ENCODE measurements at regions not wholly inside any gene's neighbourhood (a gene's known extent, or its start where the extent isn't known, plus 50 kb on each side); places are given as distances from the start of the nearest gene placed in this dataset.
"Not testable (repeated sequence)": the region's sequence is repeated elsewhere in the genome, so short reads cannot be mapped to it uniquely, and the experiment has no call there.

GRCh38 chr1:66424530-66424929 is 109.4 kb upstream of the SGIP1 start:
- DNase-seq: not testable (repeated sequence)

- DNase-seq: no peak
These were observed 107.6 kb upstream of the SGIP1 start for GRCh38 chr1:66426239-66426853.

DNA sequence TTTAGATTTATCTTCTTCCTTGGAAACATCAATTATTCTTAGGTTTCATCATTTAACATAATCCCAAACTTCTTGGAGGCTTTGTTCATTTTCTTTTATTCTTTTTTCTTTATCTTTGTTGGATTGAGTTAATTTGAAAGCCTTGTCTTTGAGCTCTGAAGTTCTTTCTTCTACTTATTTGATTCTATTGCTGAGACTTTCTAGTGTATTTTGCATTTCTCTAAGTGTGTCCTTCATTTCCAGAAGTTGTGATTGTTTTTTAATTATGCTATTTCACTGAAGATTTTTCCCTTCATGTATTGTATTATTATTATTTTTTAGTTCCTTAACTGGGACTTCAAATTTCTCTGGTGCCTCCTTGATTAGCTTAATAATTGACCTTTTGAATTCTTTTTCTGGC is 103.1 kb upstream of the SGIP1 start:
- not testable (repeated sequence) for DNase-seq

GRCh38 chr1:66431999-66432398 is 102.0 kb upstream of the SGIP1 start:
- DNase-seq: no peak

GRCh38 chr1:66433611-66434010 is 100.3 kb upstream of the SGIP1 start:
- DNase-seq: no peak

DNA sequence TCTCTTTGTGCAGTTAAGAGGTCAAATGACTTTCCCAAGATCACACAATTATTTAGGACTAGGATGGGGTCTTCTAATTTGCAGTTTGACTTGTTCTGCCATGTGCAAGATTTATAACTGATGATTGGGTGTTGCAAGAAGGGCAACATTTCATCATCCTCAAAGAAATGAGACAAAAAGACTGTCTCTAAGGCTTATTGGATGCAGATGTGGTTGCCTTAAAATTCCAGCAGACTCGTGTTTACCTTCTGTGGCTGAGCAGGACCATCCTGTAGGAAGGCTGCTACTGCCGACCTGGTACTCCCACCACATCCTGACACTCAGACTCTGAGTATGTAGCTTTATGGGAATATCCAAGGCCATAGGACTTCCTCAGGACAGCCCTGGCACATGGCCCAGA is 99.9 kb upstream of the SGIP1 start:
- DNase-seq: no peak

DNA sequence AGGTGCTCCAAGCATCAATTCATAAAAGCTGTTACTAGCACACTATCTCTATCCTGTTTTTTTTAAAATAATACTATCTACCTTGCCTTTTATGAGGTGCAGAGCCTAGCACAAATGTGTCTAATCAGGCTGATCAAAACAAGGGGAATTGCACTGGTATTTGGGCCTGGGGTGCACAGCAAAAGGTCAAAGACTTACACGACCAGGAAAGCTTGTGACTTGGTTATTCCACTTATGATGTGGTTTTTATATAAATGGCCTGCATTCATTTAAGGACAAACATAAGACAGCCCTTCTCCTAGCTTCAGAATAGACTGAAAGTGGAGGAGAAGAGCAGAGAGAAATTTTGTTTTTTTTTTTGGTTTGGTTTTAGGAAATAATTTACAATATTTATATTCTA is 98.4 kb upstream of the SGIP1 start:
- no peak for DNase-seq

DNA sequence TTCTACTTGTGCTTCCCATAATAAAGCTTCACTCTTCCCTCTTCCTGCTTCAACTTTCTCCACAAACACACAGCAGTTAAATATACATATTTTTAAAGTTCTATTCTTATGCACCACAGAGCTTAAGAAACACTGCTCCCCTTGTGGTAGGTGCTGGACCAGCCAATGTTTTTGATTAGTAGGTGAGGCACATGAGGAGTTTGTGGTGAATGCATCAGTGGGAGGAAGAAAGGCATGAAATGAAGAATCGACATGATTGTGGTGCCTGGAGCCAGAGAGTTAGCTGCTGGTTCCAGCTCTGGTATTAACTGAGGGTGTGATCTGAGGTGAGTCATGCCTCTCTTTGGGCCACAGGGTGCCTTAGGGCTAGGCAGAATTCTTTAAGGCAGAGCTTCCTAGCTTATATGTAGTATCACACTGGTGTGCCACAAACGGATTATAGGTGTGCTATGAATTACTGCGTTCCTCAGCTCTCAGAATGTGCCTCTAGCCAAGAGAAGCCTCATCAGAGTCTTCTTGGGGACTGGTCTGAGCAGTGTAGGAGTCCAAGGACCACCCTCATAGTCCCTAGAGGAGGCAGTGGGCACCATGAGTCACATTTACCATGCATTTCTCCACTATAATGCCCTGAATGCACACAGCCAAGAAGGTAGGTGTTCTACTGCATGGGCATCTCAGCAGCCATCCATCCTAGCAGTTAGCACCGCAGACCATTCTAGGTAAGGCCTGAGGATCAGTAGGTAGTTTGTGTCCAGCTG is 97.4 kb upstream of the SGIP1 start:
- no peak for DNase-seq

DNA sequence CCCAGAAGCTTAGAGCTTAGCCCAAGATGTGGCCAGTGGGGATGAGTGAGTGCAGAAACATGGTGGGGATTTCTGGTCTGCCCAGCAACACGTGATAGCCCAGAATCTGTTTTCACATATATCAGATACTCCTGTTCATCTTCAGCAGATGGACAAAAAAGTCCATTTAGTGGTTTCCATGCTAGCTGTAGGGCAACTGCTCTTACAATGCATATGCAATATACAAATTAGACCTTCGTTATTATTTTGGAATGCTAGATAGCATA is 96.9 kb upstream of the SGIP1 start:
- no peak for DNase-seq

- DNase-seq: no peak
These were observed 95.9 kb upstream of the SGIP1 start for GRCh38 chr1:66438062-66438461.

GRCh38 chr1:66438501-66438900 is 95.5 kb upstream of the SGIP1 start:
- no peak for DNase-seq

GRCh38 chr1:66439031-66439740 is 94.8 kb upstream of the SGIP1 start:
- DNase-seq: no peak

- DNase-seq: no peak
These were observed 90.2 kb upstream of the SGIP1 start for GRCh38 chr1:66443793-66444192.

DNA sequence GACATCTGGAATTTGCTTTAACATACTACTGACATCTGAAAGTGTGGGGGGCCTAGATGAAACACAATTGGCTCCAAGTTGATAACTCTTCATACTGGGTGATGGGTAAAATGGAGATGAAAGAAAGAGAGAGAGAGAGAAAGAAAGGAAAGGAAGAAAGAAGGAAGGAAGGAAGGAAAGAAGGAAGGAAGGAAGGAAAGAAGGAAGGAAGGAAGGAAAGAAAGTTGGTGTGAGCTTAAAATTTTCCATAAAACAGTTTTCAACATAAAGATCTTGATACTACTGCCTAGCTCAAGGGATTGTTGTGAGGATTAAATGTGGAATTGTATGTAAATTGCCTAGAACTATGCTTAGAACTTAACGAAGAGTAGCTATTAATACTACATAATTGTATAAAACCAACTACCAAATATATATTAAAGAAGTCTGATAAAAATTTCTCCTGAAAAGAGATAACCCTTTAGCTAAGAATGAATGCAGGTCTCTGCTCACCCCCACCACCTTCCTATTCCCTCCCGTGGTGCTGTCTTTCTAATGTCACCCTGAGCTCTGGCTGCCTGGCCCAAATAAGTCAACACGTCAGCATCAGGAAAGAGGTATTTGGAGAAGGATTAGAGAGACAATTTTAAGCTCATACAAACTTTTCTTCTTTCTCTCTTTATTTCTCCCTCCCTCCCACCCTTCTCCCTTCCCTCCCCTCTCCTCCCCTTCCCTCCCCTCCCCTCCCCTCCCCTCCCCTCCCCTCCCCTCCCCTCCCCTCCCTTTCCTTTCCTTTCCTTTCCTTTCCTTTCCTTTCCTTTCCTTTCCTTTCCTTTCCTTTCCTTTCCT is 89.3 kb upstream of the SGIP1 start:
- DNase-seq: no peak

DNA sequence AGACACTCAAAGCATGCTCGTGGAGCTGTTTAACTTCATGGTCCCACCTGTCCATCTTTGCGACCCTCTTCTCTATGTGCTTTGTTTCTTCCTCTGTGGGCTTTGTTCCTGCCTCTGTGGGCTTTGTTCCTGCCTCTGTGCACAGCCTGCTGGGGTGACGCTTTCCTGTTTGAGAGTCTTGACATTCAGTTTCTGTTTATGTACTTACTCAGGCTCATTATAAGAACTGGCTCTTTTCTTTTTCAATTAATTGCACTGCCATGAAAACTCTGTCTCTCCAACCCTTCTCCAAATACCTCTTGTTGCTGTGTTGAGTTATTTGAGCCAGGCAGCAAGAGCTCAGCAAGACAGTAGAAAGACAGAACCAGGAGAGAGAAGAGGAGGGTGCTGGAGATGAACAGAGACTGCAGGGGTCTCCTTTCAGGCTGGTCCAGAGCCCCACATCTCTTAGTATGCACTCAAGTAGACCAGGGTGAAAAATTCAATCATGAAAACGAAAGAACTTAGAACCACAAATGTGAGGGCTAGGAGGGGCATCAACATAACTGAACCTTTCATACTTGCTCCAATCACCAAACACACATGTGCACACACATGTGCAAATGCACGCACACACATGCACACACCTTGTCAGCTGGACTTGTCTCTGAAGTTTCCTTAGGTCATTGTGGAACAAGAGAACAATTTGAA is 88.3 kb upstream of the SGIP1 start:
- no peak for DNase-seq

DNA sequence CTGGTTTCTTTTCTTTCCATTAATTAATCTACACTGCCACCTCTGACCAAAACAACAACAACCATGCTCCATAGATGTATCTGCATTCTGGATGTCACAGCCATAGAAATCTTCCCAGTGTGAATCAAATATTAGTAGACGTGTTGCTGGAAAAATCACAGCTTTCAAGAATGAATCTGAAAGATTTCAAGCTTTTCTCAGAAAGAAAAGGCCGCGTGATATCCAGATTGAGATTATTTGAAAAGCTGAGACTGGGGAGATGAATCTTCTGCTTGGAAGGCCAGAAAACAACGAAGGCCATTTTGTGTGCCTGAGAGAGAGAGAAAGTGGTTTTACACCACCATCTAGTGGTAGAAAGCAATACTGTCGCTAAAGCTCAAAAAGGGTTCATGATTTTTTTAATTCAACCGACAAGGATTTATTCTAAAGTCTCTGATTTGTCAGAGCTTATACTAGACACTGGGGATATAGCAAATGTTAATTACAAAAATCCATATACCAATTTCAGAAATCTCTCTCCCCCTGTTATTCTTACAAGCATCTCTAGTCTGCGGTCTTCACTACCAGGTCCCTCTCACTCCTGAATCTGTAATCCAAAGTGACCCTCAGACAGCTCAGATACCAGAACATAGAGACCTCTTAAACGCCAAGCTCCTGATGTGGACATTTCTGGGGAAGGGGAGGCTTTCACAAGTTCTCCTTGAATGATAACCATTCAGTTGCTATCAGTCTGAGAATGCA is 87.5 kb upstream of the SGIP1 start:
- peak; percentile 44 for DNase-seq

DNA sequence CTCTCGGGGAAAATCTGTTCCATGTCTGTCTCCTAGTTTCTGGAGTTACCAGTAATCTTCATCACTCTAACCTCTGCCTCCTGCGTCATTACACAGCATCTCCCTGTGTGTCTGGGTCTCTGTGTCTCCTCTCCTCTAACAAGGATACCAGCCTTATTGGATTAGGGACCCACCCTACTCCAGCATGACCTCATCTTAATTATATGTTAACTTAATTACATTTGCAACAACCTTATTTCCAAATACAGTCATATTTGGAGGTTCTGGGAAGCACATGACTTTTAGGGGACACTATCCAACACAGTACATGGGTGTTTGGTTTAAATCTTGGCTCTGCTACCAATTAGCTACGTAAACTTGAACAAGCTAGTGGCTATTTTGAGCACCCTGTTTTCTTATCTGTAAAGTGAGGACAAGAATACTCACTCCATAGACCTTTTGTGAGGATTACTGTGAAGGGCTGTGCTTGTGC is 83.9 kb upstream of the SGIP1 start:
- no peak for DNase-seq

- DNase-seq: no peak
These were observed 83.1 kb upstream of the SGIP1 start for GRCh38 chr1:66450847-66451246.

GRCh38 chr1:66452162-66452561 is 81.8 kb upstream of the SGIP1 start:
- DNase-seq: no peak

DNA sequence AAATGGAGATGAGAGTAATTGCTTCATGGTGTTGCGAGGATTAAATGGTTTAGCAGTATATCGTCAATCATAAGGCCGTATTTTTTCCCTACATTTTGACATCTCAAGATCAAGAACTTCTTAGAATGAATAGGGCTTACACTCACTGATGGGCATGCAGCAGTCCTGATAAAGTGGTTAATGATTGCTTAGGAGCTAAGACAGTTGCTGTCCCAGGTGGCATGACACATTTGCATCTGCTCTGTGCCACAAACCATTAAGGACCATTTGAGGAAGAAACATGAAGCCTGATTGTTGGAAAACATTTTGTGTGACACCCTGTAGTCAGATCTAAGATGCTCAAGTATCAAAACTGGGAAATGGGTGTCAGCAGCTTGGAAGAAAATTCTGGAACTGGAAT is 81.0 kb upstream of the SGIP1 start:
- no peak for DNase-seq

DNA sequence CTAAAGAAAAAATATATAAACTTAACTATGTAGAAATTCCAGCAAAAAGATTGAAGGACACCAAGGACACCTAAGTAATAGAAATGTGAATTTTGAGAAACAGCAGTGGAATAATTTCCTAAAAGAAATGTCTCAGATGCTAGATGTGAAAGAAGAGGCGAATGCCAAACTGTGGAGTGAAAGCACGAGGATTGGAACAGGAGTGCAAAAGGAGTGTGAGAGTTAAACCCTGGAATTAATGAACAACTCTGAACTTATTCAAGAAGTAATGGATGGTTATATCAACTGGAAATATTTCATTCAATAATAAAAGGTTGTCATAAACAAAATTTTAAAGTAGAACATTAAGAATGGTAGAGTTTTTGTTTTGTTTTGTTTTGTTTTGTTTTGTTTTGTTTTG is 78.5 kb upstream of the SGIP1 start:
- no peak for DNase-seq

DNA sequence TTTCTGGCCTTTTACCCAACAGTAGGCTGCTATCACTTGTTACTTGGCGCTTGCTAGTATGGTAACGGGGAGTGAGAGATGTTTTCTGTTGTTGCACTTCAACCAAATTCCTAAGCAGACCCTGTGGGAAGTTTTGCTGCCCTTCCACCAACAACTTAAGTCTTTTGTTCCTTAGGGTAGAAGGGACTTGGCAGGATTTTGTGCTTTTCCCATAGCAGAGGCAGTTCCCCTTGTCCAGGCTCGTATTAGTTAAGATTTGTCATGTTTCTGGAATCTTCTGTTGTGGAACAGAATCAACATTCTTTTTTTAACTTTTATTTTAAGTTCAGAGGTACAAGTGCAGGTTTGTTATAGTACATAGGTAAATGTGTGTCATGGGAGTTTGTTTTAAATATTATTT is 73.2 kb upstream of the SGIP1 start:
- DNase-seq: no peak

Measured in NCI-H1105 (cell line).